HS-5 (cell line): ENCODE measurements at regions not wholly inside any gene's neighbourhood (a gene's known extent, or its start where the extent isn't known, plus 50 kb on each side); places are given as distances from the start of the nearest gene placed in this dataset.
"Not testable (repeated sequence)": the region's sequence is repeated elsewhere in the genome, so short reads cannot be mapped to it uniquely, and the experiment has no call there.

Source experiments
- DNase-seq: peaks from one replicate; pipeline ENCODE4 v3.0.0-alpha.2; 2012; ENCODE audit warnings: low read depth

GRCh38 chr1:214861615-214862014 is 220.9 kb upstream of the KCNK2 start:
- no peak for DNase-seq

- no peak for DNase-seq
These were observed 220.1 kb upstream of the KCNK2 start for GRCh38 chr1:214862421-214862820.

DNA sequence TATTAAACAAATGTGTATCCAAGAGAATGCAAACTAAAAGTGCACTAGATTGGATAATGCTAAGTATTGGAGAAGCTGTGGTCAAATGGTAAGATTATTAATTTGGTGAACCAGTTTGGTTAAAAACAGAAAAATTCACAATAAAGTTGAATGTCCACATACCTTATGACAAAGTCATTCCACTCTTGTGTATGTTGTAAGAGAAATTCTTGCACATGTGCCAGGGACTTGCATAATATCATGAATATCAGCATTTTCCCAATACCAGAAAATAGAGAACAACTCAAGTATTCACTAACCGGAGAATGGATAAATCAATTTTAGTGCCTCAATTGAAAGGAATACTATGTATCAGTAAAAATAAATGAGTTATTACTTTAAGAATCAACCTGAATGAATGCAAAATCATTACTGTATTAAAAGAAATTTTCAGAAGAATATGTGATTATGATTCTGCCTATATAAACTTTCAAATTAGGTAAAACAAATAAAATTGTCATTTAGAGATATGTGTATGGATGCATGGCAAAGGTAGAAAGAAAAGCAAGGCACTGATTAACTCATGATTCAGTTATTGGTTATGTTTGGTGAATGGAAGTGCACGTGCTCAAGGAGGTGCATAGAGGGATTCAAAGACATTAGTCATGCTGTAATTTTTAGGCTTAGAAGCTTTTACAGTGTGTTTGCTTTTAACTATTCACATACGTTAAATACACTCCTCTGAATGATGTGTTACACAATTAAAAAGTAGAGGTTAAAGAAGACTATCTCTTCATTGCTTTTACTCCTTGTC is 217.4 kb upstream of the KCNK2 start:
- peak; percentile 86 for DNase-seq

GRCh38 chr1:214870426-214870825 is 212.1 kb upstream of the KCNK2 start:
- DNase-seq = not testable (repeated sequence)

- no peak for DNase-seq
These were observed 201.6 kb upstream of the KCNK2 start for GRCh38 chr1:214880956-214881355.

DNA sequence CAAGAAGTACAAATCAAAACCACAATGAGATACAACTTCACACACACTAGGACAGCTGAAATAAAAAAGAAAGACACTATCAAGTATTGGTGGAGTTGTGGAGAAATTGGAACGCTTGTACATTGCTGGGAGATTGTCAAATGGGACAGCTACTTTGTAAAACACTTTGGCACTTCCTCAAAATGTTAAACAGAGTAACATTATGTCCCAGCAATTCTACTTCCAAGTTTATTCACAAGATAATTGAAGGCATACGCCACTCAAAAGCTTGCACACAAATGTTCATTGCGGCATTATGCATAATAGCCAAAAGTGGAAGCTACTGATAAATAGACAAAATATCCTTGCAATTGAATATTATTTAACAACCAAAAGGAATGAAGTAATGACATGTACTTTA is 199.9 kb upstream of the KCNK2 start:
- DNase-seq = no peak

GRCh38 chr1:214895011-214895600 is 187.4 kb upstream of the KCNK2 start:
- no peak for DNase-seq

GRCh38 chr1:214896921-214897320 is 185.6 kb upstream of the KCNK2 start:
- no peak for DNase-seq

- DNase-seq = no peak
These were observed 185.0 kb upstream of the KCNK2 start for GRCh38 chr1:214897581-214897980.

DNA sequence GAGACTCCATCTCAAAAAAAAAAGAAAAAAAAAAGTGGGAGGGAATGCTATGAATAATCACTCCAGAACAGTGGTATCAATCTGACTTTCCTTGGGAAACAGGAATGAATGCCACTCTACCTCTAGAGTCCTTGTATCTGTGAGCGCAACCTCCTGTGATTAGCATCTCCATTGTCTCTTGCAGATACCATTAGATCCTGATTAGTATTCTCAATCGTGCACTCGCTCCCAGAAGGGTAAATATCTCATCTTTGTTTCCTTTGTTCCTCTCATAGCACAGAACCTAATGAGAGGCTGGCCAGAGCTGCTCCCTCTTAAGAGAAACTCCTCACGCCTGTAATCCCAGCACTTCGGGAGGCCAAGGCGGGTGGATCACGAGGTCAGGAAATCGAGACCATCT is 184.4 kb upstream of the KCNK2 start:
- DNase-seq = no peak

GRCh38 chr1:214898718-214899117 is 183.8 kb upstream of the KCNK2 start:
- no peak for DNase-seq

- DNase-seq = peak; percentile 26
These were observed 182.6 kb upstream of the KCNK2 start for GRCh38 chr1:214899908-214900460.

- no peak for DNase-seq
These were observed 181.9 kb upstream of the KCNK2 start for GRCh38 chr1:214900590-214900989.

GRCh38 chr1:214901718-214902117 is 180.8 kb upstream of the KCNK2 start:
- DNase-seq = peak; percentile 88

- DNase-seq = peak; percentile 90
These were observed 179.8 kb upstream of the KCNK2 start for GRCh38 chr1:214902636-214903320.

DNA sequence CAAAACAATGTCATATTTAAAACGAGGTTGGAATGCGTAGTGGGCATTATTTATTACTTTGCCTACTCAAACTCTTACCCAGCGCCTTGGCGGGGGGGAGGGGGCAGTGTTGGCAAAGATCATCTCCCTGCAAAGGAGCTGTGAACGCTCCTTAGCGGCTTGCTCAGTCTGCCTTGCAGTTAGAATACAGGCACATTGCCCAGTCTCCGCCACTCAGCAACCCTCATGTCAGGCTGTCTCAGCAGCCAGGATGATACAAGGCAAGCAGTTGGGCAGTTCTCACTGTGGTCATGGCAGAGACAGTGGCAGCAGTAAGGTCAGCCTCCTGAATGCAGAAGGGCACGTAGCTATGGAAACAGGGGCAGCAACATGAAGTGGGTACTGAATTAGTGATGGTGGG is 170.4 kb upstream of the KCNK2 start:
- DNase-seq = no peak

- DNase-seq = no peak
These were observed 168.6 kb upstream of the KCNK2 start for GRCh38 chr1:214913966-214914365.

DNA sequence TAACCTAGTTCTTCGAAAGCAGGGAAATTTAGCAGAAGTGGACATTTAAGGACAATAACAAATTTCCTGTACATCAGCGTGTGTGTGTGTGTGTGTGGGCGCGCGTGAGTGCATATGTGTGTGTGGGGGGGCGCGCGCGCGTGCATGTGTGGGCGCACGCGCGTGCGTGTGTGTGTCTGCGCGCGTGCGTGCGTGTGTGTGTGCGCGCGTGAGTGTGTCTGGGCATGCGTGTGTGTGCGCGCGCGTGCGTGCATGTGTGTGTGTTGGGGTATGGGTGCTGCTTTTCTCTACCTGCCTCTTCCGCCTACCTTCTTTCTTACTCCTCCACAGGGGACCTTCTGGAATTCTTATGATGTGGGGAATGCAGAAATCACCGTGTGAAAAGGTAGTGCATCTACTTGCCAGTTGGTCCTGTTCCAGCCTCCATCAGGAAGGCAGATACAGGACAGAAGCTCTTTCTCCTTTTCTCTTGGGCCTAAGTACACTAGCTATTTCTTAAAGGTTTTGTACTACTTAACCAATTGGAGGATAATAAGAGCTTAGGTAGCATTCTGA is 165.4 kb upstream of the KCNK2 start:
- DNase-seq = no peak

DNA sequence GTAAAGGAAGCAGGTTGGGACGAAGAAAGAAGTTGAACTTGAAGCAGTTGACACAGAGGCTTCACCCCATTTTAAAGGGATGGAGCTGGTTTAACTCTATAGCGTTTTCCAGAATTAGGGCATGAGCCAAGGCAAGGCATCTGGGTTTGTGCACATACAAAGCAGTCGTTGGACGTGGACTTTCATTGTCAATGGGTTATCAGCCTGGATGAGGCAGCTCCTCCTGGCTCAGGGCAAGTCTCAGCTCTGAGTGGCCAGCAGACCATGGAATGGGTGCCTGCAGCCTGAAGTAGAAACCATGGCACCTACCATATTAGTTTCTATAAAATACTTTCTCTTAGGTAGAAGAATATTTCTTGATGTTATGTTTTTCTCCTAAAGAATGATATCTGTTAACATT is 163.8 kb upstream of the KCNK2 start:
- no peak for DNase-seq

DNA sequence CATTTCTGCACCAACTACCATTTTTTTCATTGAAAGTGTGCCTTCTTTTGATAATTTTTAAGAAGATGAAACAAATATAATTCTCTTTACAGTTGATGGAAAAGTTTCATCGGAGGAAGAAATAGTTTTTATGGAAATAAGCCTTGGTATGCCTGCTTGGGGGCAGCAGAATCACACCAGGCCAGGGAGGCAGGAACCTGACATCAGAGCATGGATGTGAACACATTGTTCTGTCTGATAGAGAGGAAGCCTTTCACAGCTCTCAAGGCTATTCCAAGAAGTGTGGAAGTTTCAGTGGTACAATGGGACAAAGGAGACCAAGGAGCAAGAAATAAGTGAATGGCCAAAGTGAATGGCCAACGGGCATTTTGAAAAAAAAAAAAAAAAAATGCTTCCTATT is 162.2 kb upstream of the KCNK2 start:
- DNase-seq = no peak

GRCh38 chr1:214923278-214923915 is 159.1 kb upstream of the KCNK2 start:
- DNase-seq = no peak

GRCh38 chr1:214927796-214928195 is 154.7 kb upstream of the KCNK2 start:
- DNase-seq = no peak
